ENCODE measurements at regions not wholly inside any gene's neighbourhood (a gene's known extent, or its start where the extent isn't known, plus 50 kb on each side); places are given as distances from the start of the nearest gene placed in this dataset.

DNA sequence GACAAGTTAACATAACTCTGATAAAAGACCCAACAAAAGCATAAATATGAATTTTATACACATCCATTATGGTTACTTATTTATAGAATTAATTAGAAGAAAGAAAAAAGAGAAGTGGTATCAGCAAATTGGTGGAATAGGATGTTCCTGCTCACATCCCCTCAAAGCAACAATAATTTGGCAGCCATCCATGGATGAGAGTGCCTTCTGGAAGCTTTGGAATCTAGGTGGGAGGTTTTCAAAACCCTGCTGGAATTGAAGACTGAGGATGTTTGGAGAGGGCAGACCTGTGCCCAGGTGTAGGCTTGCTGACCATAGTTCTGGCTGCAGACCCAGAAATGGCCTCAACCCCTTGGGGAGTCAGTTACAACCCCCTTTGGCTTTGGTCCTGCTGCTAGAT lies 91.2 kb downstream of the EDEM1 start:
- TF ChIP-seq, protein P1, sequence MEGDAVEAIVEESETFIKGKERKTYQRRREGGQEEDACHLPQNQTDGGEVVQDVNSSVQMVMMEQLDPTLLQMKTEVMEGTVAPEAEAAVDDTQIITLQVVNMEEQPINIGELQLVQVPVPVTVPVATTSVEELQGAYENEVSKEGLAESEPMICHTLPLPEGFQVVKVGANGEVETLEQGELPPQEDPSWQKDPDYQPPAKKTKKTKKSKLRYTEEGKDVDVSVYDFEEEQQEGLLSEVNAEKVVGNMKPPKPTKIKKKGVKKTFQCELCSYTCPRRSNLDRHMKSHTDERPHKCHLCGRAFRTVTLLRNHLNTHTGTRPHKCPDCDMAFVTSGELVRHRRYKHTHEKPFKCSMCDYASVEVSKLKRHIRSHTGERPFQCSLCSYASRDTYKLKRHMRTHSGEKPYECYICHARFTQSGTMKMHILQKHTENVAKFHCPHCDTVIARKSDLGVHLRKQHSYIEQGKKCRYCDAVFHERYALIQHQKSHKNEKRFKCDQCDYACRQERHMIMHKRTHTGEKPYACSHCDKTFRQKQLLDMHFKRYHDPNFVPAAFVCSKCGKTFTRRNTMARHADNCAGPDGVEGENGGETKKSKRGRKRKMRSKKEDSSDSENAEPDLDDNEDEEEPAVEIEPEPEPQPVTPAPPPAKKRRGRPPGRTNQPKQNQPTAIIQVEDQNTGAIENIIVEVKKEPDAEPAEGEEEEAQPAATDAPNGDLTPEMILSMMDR (IDR thresholded peaks at IDR 0.05; ENCODE audit: low read length, missing control alignments), result no peak
- H3K4me3 ChIP-seq (replicated peaks; ENCODE audit: low read depth, low read length), result no peak overlapping the region
- DNase-seq (ENCODE audit: low read depth), result no peak

DNA sequence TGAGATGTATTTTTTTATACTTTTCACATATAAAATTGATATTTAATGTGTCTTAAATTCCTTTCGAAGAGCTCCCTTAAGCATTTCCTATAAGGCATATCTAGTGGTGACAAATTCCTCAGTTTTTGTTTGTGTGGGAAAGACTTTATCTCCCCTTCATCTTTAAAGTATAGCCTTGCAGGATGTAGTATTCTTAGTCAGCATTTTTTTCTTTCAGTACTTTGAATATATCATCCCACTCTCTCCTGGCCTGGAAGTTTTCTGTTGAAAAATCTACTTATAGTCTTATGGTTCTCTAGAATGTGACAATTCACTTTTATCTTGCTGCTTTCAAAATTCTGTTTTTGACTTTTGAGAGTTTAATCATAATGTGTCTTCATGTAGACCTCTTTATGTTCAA lies 95.2 kb downstream of the EDEM1 start:
- H3K4me3 ChIP-seq (replicated peaks; ENCODE audit: low read depth, low read length), result no peak overlapping the region
- TF ChIP-seq, protein P1 (IDR thresholded peaks at IDR 0.05; ENCODE audit: low read length, missing control alignments), result no peak

DNA sequence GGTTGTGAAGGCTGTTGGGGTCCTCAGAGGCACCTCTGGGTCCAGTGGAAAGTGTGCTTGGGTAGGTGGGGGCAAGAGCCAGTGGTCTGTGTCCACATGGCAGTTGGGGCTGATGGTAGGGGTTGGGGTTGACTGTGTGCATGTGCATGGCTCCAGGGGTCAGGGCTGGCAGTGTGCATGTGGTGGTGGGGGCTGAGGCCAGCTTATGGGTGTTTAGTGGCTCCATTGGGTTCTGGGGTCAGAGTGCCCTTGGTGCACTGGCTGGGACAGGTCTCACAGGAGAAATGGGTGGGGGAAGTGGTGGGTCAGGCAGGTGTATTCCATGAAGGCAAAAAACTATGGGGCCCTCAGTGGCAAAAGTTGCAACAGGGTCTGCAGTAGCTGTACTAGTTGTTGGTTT lies 97.9 kb downstream of the EDEM1 start:
- DNase-seq (ENCODE audit: low read depth), result no peak
- no peak overlapping the region for H3K4me3 ChIP-seq (replicated peaks; ENCODE audit: low read depth, low read length)
- TF ChIP-seq, protein P1 (IDR thresholded peaks at IDR 0.05; ENCODE audit: low read length, missing control alignments), result no peak

More for the DNA sequence above, 95.2 kb downstream of the EDEM1 start:
- DNase-seq (ENCODE audit: low read depth), result no peak

DNA sequence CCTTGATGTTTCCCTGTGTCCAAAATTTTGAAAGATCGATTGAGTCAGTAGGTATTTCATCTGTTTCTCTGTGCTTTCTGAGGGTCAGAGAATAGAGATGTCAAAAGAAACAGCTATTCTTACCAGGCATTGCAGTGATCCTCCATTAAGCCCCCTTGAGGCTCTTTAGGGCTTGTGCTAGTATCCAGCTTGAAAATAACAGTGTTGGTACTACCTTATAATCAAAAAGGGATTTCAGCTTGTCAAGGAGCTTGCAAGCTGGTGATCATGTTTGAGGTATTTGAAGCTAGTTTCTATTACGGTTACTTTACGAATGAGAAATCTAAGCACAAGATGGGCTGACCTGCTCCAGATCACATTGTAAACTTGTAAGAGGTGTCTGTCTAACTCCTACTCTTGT lies 103.4 kb downstream of the EDEM1 start:
- TF ChIP-seq, protein P1 (IDR thresholded peaks at IDR 0.05; ENCODE audit: low read length, missing control alignments), result no peak
- DNase-seq (ENCODE audit: low read depth), result no peak
- no peak overlapping the region for H3K4me3 ChIP-seq (replicated peaks; ENCODE audit: low read depth, low read length)

DNA sequence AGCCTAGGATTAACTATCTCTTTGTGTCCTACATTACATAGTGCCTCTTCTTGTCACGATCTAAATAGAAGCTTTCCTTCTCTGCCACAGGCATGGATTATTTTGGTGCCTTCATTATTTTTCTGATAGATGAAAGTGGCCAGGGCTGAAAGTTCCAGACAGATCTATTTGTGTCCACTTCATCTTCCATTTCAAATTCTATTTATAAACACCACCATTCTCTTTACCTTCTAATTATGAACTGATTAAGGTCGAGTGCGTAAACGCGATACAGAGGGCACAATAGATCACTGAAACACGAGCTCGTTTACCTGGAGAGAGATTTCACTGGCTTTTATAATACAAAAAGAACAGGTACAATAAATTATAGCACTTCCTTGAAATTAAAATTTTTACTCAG lies 105.0 kb downstream of the EDEM1 start:
- TF ChIP-seq, protein P1 (IDR thresholded peaks at IDR 0.05; ENCODE audit: low read length, missing control alignments), result no peak
- DNase-seq (ENCODE audit: low read depth), result no peak
- no peak overlapping the region for H3K4me3 ChIP-seq (replicated peaks; ENCODE audit: low read depth, low read length)

DNA sequence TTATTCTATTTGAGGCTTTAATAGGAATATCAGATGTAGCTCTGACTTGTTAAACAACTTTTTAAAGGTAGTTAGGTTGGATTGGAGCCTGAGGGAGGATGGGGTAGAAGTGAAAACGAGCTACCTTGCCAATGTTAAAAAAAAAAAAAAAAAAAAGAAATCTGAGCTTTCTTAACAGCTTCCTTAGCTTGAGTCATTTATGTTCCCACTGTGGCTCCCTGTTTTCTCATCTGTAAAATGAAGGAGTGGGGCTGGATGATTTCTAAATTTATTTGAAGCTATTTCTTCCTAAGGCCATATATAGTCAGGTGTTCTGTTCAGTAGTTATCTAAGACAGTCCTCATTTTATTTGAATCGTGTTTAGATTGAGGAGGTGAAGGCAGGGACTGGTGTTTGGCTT lies 105.7 kb downstream of the EDEM1 start:
- no peak overlapping the region for H3K4me3 ChIP-seq (replicated peaks; ENCODE audit: low read depth, low read length)
- DNase-seq (ENCODE audit: low read depth), result no peak
- TF ChIP-seq, protein P1 (IDR thresholded peaks at IDR 0.05; ENCODE audit: low read length, missing control alignments), result no peak

DNA sequence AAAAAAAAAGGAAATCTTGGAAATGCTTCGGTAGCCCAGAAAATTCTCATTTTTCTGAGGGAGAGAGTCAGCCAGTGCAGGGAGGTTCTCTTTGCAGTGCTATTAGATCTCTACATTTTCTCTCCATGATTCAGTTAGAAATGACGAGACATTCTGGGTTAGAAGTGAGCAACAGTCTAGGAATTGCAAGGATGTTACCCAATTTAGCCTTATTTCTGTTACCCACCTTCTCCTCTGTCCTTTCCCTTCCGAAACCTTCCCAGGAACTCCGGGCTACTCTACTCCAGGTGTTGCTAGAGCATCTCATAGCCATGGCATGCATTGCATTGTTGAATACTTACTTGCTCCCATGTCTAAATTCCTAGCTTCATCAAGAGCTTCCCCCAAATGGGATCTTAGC lies 106.8 kb downstream of the EDEM1 start:
- H3K4me3 ChIP-seq (replicated peaks; ENCODE audit: low read depth, low read length), result no peak overlapping the region
- TF ChIP-seq, protein P1 (IDR thresholded peaks at IDR 0.05; ENCODE audit: low read length, missing control alignments), result no peak
- DNase-seq (ENCODE audit: low read depth), result no peak
